Vagina (tissue), 2 donors: ENCODE measurements at regions not wholly inside any gene's neighbourhood (a gene's known extent, or its start where the extent isn't known, plus 50 kb on each side); places are given as distances from the start of the nearest gene placed in this dataset.

ENCODE experiments used
- CTCF ChIP-seq, 3 experiments: fragments of 450-650 bp in 2 of 3; fragments of 200-600 bp in 1 of 3; sonication (generic) in 1 of 3; IDR thresholded peaks; one replicate each; pipeline ENCODE4 v1.5.1; 2017 to 2019; ENCODE audit warnings: antibody characterized with exemption in 3 of 3, mild to moderate bottlenecking in 2 of 3, moderate library complexity in 2 of 3
- POLR2A ChIP-seq, 2 donors: fragments of 450-650 bp; IDR thresholded peaks; one replicate each; pipeline ENCODE4 v1.6.1; 2017; ENCODE audit warnings: antibody characterized with exemption in 2 of 2, mild to moderate bottlenecking in 2 of 2, moderate library complexity in 2 of 2
- POLR2AphosphoS5 ChIP-seq, 2 donors: sonication (generic); formaldehyde crosslinking; IDR thresholded peaks; one replicate each; pipeline ENCODE4 v1.9.0; 2017; ENCODE audit warnings: antibody characterized with exemption in 2 of 2, mild to moderate bottlenecking in 2 of 2, low read depth in 1 of 2; ENCODE audit not compliant: insufficient read depth in 1 of 2

- TF ChIP-seq POLR2A (IDR thresholded peaks at IDR 0.05) (no peak), CTCF (IDR thresholded peaks at IDR 0.05) (no peak), POLR2AphosphoS5 (IDR thresholded peaks at IDR 0.05; ENCODE audit: insufficient read depth in 1 of 2, low read depth in 1 of 2) (no peak)
Observed at GRCh38 chr10:37701781-37702493, 155.5 kb downstream of the ZNF248 start.
